HT-29 (cell line): ENCODE measurements at regions not wholly inside any gene's neighbourhood (a gene's known extent, or its start where the extent isn't known, plus 50 kb on each side); places are given as distances from the start of the nearest gene placed in this dataset.
"Not testable (repeated sequence)": the region's sequence is repeated elsewhere in the genome, so short reads cannot be mapped to it uniquely, and the experiment has no call there.

Experiments
- DNase-seq: peaks from one replicate; pipeline ENCODE4 v3.0.0-alpha.2; 2015; ENCODE audit warnings: low spot score

DNA sequence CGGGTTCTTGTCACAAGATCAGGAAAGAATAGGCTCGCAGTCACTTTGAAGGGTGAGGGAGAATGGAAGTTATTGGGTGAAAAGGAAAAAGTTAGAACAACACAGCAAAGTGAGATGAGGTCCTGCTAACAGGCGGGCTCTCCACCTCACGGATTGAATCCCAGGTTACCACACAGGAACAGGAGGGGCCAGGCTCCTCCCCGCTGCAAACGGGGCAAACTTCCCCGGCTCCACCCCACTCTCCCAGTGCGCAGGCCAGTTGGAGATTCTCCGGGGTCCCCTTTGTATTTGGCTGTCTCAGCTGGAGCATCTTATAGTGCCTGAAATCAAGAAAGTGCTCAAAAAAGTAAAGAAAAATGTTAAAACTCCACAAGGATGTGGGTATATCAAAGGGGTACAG is 78.3 kb upstream of the IPO5 start:
- no peak for DNase-seq

DNA sequence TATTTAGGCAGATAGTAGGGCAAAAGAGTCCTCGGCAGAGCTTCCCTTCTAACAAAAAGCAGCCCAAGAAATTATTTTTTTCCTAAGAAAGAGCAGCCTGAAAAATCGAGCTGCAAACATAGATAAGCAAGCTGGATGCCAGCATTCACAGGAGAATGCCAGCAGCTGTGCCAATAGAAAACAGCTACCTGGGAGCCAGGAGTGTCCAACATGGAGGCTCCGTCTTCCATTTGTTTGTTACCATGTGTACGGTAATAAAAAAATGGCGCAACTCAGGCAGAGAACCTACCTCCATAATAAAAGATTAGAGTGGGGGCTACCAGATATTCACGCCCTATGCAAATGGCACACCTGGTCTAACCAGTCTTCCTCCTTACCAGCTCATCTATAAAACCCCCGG is 77.6 kb upstream of the IPO5 start:
- no peak for DNase-seq

DNA sequence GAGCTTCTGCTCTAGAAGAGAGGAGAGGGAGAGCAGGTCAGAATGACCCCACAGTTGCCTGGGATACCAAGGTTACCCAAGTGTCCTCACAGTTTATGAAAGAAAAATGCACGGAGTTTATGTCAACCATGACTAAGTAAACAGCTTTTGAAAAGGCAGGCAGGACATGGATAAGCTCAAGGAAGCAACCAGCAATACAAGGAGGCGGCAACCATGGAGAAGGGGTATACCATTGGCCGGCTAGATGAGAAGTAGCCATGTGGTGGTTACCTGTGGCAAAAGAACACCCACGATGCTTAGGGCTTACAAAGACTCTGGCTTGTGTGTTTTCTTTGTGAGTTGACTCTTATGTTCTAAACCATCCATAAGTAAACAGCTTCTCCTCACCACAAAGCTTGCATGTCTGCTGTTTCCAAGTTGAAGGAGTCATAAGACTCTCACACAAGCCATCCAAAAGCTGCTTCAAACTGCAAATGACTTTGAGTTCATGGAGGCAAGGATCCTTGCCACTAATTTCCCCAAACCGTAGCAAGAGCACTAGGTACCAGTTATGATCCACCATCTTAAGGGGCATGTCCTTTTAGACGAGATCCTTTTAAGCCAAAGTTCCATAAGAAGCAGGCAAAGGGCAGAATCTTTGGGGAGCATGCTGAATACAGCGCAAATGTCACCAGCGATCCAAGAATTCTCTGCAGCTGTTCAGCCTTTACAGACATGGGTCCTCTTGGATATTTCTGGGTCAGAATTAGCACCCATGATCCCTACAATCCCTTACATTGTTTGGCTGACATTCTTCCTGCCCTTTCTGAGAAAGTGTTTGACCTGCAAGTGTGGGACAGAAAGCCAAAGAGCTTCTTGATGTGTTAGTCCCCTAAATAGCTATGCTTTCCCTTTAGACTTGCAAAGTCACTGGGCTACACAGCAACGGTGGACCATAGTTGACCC is 74.8 kb upstream of the IPO5 start:
- DNase-seq, result no peak

DNA sequence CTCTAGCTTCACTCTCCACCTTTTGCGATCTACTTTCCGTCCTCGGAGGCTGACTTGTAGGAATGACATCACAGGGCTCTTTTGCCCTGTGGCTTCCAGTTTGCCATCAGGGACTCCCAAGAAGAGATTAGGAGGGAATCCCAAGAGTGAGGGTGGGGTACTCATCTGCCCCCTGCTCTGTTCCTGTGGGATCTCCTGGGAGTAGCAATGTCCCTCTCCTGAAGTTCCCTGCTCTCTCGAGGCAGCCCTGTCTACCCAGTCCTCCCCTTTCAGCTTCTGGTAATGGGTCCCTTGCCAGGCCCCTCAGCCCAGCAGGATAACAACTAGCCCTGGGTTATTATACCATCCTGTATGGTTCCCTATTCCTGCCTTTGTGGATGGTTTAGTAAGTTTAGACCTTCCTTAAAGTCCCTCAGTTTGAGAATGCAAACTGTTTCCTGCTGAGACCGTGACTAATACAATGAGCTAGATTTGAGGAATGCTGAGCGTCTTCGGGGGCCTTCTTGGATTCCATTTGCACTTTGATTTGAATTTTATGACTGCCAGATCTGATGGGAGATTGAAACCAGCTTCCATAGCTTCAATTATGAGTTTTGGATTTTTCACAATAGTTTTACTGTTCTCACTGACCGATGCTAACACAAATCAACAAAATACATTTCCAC is 73.7 kb upstream of the IPO5 start:
- no peak for DNase-seq

DNA sequence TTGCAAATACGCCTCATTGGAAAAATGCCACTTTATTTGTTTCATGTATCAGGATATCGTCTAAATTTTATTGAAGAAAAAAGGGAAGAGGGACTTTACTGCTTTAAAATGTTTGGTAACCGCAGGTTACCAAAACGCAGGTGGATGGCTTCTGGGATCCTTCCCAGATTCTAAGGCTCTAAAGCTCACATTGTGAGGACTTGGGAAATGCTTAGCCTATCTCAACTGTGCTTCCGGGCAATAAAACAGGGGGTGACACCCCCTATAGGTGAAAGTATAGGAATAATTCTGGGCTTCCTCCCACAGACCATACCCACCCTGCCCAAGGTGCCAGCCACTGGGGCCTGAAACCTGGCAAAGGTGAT is 73.2 kb upstream of the IPO5 start:
- no peak for DNase-seq

DNA sequence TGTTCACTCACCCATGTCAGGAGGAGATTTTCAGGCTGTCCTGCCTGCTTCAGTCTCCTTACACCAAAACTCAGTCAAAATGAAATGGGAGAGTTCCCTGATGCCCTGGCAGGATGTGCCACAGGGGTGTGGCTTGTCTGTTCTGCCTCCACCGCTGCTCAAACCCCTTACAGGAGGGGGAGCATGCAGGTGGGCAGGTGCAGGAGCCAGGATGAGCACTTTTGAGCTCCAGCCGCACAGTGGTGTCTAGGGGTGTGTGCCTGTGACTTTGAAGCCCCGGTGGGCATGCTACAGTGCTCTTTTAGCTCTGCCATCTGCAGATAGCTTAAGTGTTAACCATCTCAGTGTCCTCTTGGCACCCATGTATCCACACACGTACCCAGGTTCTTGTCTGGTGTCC is 71.9 kb upstream of the IPO5 start:
- no peak for DNase-seq

DNA sequence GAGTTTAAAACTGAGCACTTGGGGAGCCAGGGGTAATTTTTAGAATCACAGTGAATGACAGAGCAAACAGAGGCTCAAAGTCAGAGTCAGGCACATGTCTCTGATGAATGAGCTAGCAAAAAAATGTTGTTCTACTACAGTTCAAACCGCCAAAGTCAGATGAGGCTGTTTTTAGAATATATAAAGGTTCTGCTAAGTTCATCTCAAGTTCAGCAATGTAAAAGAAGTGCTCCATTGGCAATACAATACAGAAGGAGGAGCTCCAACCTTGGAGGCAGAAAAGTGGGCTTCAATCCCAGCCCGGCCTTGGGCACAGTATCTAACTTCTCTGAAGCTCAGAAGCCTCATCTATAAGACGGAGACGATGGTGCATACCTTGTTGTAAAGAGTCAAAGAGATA is 70.1 kb upstream of the IPO5 start:
- DNase-seq, result no peak

DNA sequence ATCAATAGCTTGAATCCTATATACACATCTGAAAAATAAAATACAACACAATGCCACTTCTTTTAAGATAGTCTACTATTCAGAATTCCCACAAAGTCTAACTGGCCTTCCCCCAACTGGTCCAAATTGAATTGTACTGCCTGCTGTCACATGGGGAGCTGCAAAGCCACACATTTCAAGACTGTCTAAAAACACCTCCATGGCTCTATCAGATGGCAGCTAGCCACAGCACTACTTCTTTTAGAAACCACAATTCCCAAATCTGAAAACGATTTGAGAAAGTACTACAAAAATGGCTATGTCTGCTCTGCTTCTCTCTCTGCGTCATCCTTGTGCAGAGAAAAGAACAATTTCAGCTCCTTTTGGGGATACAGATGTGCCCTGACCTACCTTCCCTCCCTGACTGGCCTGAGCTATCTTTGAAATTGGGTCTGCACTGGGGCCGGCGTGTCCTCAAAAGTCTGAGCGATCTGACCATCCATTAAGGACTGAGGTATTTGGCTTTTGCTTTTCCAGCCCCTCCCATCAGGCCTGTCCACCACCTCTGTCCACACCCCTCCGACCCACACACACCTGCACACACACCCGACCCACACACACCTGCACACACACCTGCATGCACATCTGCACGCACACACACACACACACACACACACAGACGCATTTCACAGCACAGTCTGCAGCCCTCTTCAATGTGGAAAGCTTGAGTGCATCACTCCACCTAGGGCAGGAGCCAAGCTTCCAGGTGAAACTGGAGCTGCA is 68.6 kb upstream of the IPO5 start:
- DNase-seq, result no peak

DNA sequence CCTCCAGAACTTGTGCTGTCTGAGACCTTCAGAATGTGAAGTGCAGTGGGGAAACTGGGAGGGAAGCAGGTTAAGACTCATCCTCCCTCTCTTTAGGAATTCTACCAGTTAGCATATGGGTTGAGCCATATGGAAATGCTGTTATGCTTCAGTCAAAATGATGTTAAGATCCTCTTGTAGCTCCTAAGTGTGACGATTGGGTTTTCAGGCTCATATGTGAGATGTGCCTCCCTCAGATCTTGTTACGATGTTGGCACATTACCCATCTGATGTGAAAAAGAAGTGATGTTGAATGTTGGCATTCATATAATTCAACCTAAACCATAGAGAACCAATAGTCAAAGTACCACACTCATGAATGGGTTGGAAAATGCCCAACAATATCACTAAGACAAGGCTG is 67.8 kb upstream of the IPO5 start:
- DNase-seq, result no peak

DNA sequence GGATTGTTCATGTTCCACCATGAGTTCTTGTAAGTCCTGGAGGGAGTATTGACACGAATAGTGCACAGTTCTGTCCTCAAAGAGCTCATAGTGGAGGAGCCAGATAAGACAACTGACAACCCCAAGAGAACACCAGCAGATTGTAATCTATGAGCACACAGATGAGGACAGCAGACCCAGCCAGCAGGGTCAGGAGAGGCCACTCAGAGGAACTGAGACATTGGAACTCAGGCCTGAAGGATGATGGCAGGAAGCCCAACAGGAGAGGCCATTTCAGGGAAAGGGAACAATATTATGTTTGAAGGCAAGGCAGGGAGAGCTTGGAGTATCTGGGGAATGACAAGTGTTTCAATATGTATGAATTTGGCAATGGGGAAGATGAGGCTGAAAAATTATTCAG is 63.7 kb upstream of the IPO5 start:
- no peak for DNase-seq

DNA sequence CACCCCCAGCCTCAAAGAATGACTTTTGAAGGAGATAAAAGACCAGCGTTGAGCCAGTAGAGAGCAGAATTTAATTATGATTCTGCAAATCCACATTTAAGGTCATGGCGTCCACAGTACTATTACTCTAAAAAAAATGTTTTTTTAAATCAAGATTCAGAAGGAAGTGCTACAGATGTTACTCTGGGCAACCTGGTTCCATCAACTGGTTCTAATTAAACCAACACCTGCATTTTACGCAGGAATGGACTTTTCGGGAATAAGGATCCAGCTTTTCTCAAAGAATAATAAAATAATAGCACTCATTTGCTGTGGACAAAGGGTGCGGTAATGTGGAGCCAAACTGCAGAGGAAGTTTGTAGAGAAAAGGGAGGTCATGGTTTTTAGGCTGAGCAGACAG is 62.9 kb upstream of the IPO5 start:
- no peak for DNase-seq

DNA sequence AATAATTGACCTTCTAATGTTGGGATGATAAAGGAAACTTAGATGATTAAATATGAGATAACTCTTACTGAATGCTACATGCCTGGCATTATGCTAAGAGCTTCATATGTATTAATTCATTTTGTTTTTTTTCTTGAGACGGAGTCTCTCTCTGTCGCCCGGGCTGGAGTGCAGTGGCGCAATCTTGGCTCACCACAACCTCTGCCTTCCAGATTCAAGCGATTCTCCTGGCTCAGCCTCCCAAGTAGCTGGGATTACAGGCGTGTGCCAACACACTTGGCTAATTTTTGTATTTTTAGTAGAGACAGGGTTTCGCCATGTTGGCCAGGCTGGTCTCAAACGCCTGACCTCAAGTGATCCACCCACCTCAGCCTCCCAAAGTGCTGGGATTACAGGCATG is 61.5 kb upstream of the IPO5 start:
- not testable (repeated sequence) for DNase-seq

DNA sequence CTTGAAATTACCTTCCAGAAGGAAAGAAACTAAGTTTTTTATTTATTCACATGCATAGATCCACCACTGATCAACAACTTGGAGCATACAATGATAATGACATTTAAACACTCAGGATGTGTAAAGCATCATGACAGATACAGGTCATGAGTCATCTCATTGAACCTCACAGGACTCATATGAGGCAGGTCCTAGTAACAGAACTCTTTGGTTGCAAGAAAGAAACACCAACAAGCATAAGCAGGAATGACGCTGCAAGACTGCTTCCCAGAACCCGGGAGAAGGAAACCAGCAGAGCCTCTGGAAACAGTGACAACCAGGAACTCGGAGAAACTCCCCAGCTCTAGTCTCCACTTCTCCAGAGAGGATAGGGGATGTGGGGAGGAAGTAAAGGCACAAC is 60.8 kb upstream of the IPO5 start:
- DNase-seq, result no peak

DNA sequence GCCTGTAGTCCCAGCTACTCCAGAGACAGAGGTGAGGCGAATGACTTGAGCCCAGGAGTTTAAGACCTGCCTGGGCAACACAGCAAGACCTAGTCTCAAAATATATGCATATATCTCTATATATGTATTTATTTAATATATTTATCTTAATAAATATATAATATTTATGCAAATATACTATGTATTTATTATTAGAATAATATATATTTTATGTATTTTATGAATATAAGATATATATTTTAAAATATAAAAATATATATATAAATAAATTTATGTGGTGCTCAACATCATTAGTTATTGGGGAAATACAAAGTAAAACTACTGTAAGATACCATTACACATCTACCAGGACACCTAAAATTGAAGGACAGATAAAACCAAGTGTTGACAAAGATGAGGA is 58.1 kb upstream of the IPO5 start:
- DNase-seq, result no peak

DNA sequence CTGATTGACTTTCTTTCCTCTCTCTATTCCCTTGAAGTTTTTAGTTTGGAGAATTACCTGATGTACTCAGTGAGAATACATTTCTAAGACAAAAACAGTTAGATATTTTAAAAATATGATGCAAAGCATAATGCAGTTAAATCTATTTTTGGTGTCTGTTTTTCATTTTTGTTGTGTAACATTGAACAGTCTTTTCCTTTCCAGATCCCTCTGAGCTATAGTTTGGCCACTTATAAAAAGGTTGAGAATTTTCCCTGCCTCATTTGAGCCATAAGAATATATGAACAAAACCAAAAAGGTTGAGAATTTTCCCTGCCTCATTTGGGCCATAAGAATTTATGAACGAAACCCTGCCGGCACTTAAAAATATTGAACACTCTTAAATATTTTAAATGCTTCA is 57.0 kb upstream of the IPO5 start:
- no peak for DNase-seq

DNA sequence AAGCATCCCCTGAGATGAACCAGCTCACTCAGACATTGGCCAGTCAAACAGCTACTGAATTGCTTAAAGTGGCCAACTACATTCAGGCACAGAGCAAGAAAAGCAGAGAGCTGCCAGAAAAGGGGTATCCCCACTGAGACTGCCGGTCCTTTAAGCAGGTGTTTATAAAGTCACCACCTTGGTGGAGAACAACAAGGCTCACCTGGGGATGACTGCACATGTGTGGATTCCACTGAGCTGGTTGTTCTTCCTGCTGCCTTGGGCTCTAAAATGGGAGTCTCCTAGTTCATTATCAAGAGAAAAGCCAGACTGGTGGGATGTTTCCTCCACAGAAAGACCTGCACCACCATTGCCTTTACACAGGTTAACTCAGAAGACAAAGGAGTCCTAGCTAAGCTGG is 51.8 kb upstream of the IPO5 start:
- DNase-seq, result no peak
